H1 (cell line): ENCODE measurements at regions not wholly inside any gene's neighbourhood (a gene's known extent, or its start where the extent isn't known, plus 50 kb on each side); places are given as distances from the start of the nearest gene placed in this dataset.

Source experiments
- CTCF ChIA-PET: fragments of 300-600 bp; sonication (Branson Sonifier 250); formaldehyde crosslinking; loops from one replicate; lab custom pipeline; 2021; ENCODE audit not compliant: partially characterized antibody; lab: Charles Lee
- POLR2A ChIA-PET: fragments of 300-600 bp; sonication (Branson Sonifier 250); formaldehyde crosslinking; loops from one replicate; lab custom pipeline; 2021; ENCODE audit warnings: inconsistent platforms; ENCODE audit not compliant: partially characterized antibody; lab: Charles Lee
- DNase-seq, 2 experiments: peaks; one replicate each; pipeline versions ENCODE4 v3.0.0 to v3.0.0-alpha.2; 2010 to 2022; ENCODE audit warnings: low spot score in 2 of 2, low read depth in 1 of 2, mixed read lengths in 1 of 2
- FAIRE-seq: peaks from 2 replicates; lab custom pipeline; 2011; peaks lifted over from hg19 to GRCh38; lab: Jason Lieb, UNC
- H2AFZ ChIP-seq: 2 replicates; pipeline ENCODE4 v1.8.1; 2012; ENCODE audit warnings: low read length, inconsistent platforms
- H2AK5ac ChIP-seq: 2 replicates; pipeline ENCODE4 v1.6.1; 2013; ENCODE audit warnings: low read depth, low read length
- H2BK120ac ChIP-seq: replicated peaks from 2 replicates; pipeline ENCODE3; 2013; ENCODE audit warnings: low read depth, low read length, inconsistent platforms
- H2BK12ac ChIP-seq: 2 replicates; pipeline ENCODE4 v1.6.1; 2013; ENCODE audit warnings: low read depth, low read length
- H2BK15ac ChIP-seq: 2 replicates; pipeline ENCODE4 v1.6.1; 2013; ENCODE audit warnings: low read length
- H2BK20ac ChIP-seq: 2 replicates; pipeline ENCODE4 v1.6.1; 2013; ENCODE audit warnings: low read length
- H2BK5ac ChIP-seq: 2 replicates; pipeline ENCODE4 v1.6.1; 2013; ENCODE audit warnings: low read depth, low read length
- H3K14ac ChIP-seq: 2 replicates; pipeline ENCODE4 v1.6.1; 2013; ENCODE audit warnings: inconsistent platforms; ENCODE audit not compliant: insufficient read length
- H3K18ac ChIP-seq: 2 replicates; pipeline ENCODE4 v1.6.1; 2013; ENCODE audit warnings: low read length; ENCODE audit errors: extremely low read depth
- H3K23ac ChIP-seq: 2 replicates; pipeline ENCODE4 v1.6.1; 2013; ENCODE audit warnings: inconsistent platforms; ENCODE audit not compliant: insufficient read length
- H3K23me2 ChIP-seq: 2 replicates; pipeline ENCODE4 v1.6.1; 2013; ENCODE audit warnings: low read depth, low read length
- H3K27ac ChIP-seq: 2 replicates; pipeline ENCODE4 v1.6.1; 2011; ENCODE audit warnings: low read depth, low read length, inconsistent platforms
- H3K27me3 ChIP-seq, 4 experiments: replicated peaks in 1 of 4; 1 replicate in 1 of 4; 2 replicates in 3 of 4; pipeline versions ENCODE4 v1.6.1 to v1.8.1; 2011 to 2013; ENCODE audit warnings: low read length in 3 of 4, mild to moderate bottlenecking in 3 of 4, inconsistent platforms in 2 of 4, mixed read lengths in 2 of 4, moderate library complexity in 1 of 4; ENCODE audit not compliant: control insufficient read depth in 3 of 4, insufficient read depth in 3 of 4; ENCODE audit errors: extremely low read depth in 1 of 4
- H3K36me3 ChIP-seq, 4 experiments: 2 replicates each; pipeline versions ENCODE4 v1.6.1 to v1.8.1; 2011 to 2013; ENCODE audit warnings: mild to moderate bottlenecking in 4 of 4, low read length in 3 of 4, moderate library complexity in 2 of 4, control low read depth in 1 of 4, inconsistent platforms in 1 of 4; ENCODE audit not compliant: insufficient read depth in 4 of 4, control insufficient read depth in 2 of 4
- H3K4ac ChIP-seq: replicated peaks from 2 replicates; pipeline ENCODE3; 2013; ENCODE audit warnings: low read length, low read depth, mixed read lengths, inconsistent platforms; ENCODE audit not compliant: insufficient read length
- H3K4me1 ChIP-seq, 4 experiments: replicated peaks in 1 of 4; 1 replicate in 1 of 4; 2 replicates in 3 of 4; pipeline versions ENCODE4 v1.6.1 to v1.8.1; 2011 to 2013; ENCODE audit warnings: low read length in 3 of 4, inconsistent platforms in 2 of 4, mixed read lengths in 1 of 4; ENCODE audit not compliant: insufficient read depth in 4 of 4, control insufficient read depth in 3 of 4
- H3K4me2 ChIP-seq, 2 experiments: 2 replicates each; pipeline versions ENCODE4 v1.6.1 to v1.8.1; 2011 to 2013; ENCODE audit warnings: low read depth in 2 of 2, low read length in 2 of 2, control low read depth in 1 of 2, inconsistent platforms in 1 of 2, mild to moderate bottlenecking in 1 of 2; ENCODE audit not compliant: insufficient read depth in 1 of 2
- H3K4me3 ChIP-seq, 4 experiments: fragments of 200-600, 300-600 bp in 1 of 4; sonication (generic), shearing (Covaris generic), sonication (Bioruptor Twin) in 1 of 4; 2 replicates each; pipeline versions ENCODE4 v1.5.1 to v1.8.1; 2011 to 2016; ENCODE audit warnings: low read length in 4 of 4, low read depth in 3 of 4, control low read depth in 2 of 4, inconsistent platforms in 2 of 4, mild to moderate bottlenecking in 2 of 4, mixed read lengths in 1 of 4, moderate library complexity in 1 of 4; ENCODE audit not compliant: insufficient read depth in 2 of 4; ENCODE audit errors: extremely low read depth in 1 of 4
- H3K56ac ChIP-seq: replicated peaks from 2 replicates; pipeline ENCODE3; 2013; ENCODE audit warnings: low read depth, mild to moderate bottlenecking, mixed read lengths, low read length, inconsistent platforms; ENCODE audit not compliant: insufficient read length
- H3K79me1 ChIP-seq: 2 replicates; pipeline ENCODE4 v1.6.1; 2013; ENCODE audit warnings: low read depth, low read length, control low read depth
- H3K79me2 ChIP-seq, 2 experiments: 2 replicates each; pipeline versions ENCODE4 v1.6.1 to v1.8.1; 2012 to 2013; ENCODE audit warnings: low read length in 2 of 2, mild to moderate bottlenecking in 2 of 2, inconsistent platforms in 1 of 2; ENCODE audit not compliant: insufficient read depth in 2 of 2, control insufficient read depth in 1 of 2
- H3K9ac ChIP-seq, 4 experiments: replicated peaks in 1 of 4; 1 replicate in 1 of 4; 2 replicates in 3 of 4; pipeline versions ENCODE4 v1.6.1 to v1.8.1; 2011 to 2013; ENCODE audit warnings: low read depth in 3 of 4, low read length in 3 of 4, control low read depth in 2 of 4, mild to moderate bottlenecking in 2 of 4, moderate library complexity in 2 of 4, inconsistent platforms in 1 of 4; ENCODE audit errors: extremely low read depth in 1 of 4
- H3K9me3 ChIP-seq, 2 experiments: 2 replicates each; pipeline versions ENCODE4 v1.6.1 to v1.8.1; 2012 to 2013; ENCODE audit warnings: mild to moderate bottlenecking in 2 of 2, moderate library complexity in 2 of 2, control low read depth in 1 of 2, inconsistent platforms in 1 of 2, low read depth in 1 of 2, low read length in 1 of 2, mixed read lengths in 1 of 2; ENCODE audit not compliant: insufficient read depth in 2 of 2
- H4K20me1 ChIP-seq, 2 experiments: replicated peaks in 1 of 2; 2 replicates each; pipeline versions ENCODE3 to v1.8.1; 2011 to 2013; ENCODE audit warnings: inconsistent platforms in 2 of 2, low read length in 2 of 2, mild to moderate bottlenecking in 1 of 2; ENCODE audit not compliant: insufficient read depth in 2 of 2, control insufficient read depth in 1 of 2
- H4K5ac ChIP-seq: 2 replicates; pipeline ENCODE4 v1.6.1; 2013; ENCODE audit warnings: low read length, low read depth, mixed read lengths, inconsistent platforms; ENCODE audit not compliant: insufficient read length
- H4K8ac ChIP-seq: 2 replicates; pipeline ENCODE4 v1.8.0; 2013; ENCODE audit warnings: mild to moderate bottlenecking, moderate library complexity, low read length, inconsistent platforms; ENCODE audit not compliant: insufficient read depth; ENCODE audit errors: extremely low read depth
- H4K91ac ChIP-seq: replicated peaks from 2 replicates; pipeline ENCODE3; 2013; ENCODE audit warnings: low read length, mixed read lengths, inconsistent platforms; ENCODE audit not compliant: insufficient read length
- ATF2 ChIP-seq: IDR thresholded peaks from 2 replicates; pipeline ENCODE4 v1.6.1; 2012; ENCODE audit warnings: low read length, inconsistent platforms
- BRCA1 ChIP-seq: IDR thresholded peaks from 2 replicates; pipeline ENCODE4 v1.6.1; 2012; ENCODE audit warnings: low read depth, low read length, improper control_type of control experiment
- CHD2 ChIP-seq: IDR thresholded peaks from 2 replicates; pipeline ENCODE4 v1.6.1; 2012; ENCODE audit warnings: low read length, improper control_type of control experiment
- CREB1 ChIP-seq: IDR thresholded peaks from 2 replicates; pipeline ENCODE4 v1.6.1; 2012; ENCODE audit warnings: inconsistent platforms
- JUN ChIP-seq: IDR thresholded peaks from 2 replicates; pipeline ENCODE4 v1.6.1; 2011; ENCODE audit warnings: low read depth, mild to moderate bottlenecking, improper control_type of control experiment, low read length
- KDM1A ChIP-seq: fragments of 200-600, 300-600 bp; sonication (generic); IDR thresholded peaks from 2 replicates; pipeline ENCODE4 v1.7.1; 2016; ENCODE audit warnings: mild to moderate bottlenecking, low read length, borderline replicate concordance
- MAX ChIP-seq: IDR thresholded peaks from 2 replicates; pipeline ENCODE4 v1.6.1; 2012; ENCODE audit warnings: inconsistent platforms
- RBBP5 ChIP-seq: IDR thresholded peaks from 2 replicates; pipeline ENCODE4 v1.7.1; 2012; ENCODE audit warnings: low read depth, mild to moderate bottlenecking, inconsistent platforms, low read length, moderate library complexity, borderline replicate concordance
- RFX5 ChIP-seq: IDR thresholded peaks from 2 replicates; pipeline ENCODE4 v1.6.1; 2011; ENCODE audit warnings: low read depth, low read length, improper control_type of control experiment, borderline replicate concordance
- SRF ChIP-seq: IDR thresholded peaks from 2 replicates; pipeline ENCODE4 v1.6.1; 2011; ENCODE audit warnings: mild to moderate bottlenecking, low read depth, low read length, moderate library complexity
- TCF12 ChIP-seq: IDR thresholded peaks from 2 replicates; pipeline ENCODE4 v1.6.1; 2011; ENCODE audit warnings: low read depth, mild to moderate bottlenecking, low read length
- WGBS, 2 experiments: shearing (Covaris generic) in 1 of 2; methylation state at CpG; one replicate each; pipeline versions ENCODE4 v1.1.6 to v1.1.7; 2013 to 2015; ENCODE audit warnings: low lambda C conversion rate in 2 of 2, mixed read lengths in 2 of 2, inconsistent platforms in 1 of 2, low coverage in 1 of 2, missing lambda C conversion rate in 1 of 2; ENCODE audit not compliant: insufficient replicate concordance in 2 of 2, insufficient coverage in 1 of 2, insufficient read length in 1 of 2; ENCODE audit errors: extremely low coverage in 1 of 2, missing lambda C conversion rate in 1 of 2; 5-methylcytosine and 5-hydroxymethylcytosine counted together

- no peak overlapping the region for H4K91ac ChIP-seq
- DNase-seq (no peak), FAIRE-seq (no peak)
- H2BK20ac ChIP-seq = no peak overlapping the region
- H3K4me2 ChIP-seq = no peak overlapping the region
- WGBS, 2 experiments = 89% methylated on average over 3 of the region's 3 CpGs; no CpG with 5 or more reads in 1 of the 2 experiments
- no peak overlapping the region for H4K8ac ChIP-seq
- no peaks in the 10 kb centered on the region for H3K4me1 ChIP-seq
- H2BK5ac ChIP-seq = no peak overlapping the region
- H3K79me2 ChIP-seq = no peaks in the 10 kb centered on the region
- H3K18ac ChIP-seq = no peak overlapping the region
- H2BK120ac ChIP-seq = no peak overlapping the region
- H3K27me3 ChIP-seq = no peaks in the 10 kb centered on the region
- H3K79me1 ChIP-seq = no peaks in the 10 kb centered on the region
- no peak overlapping the region for H3K27ac ChIP-seq
- CTCF ChIA-PET = no interaction called here
- H3K36me3 ChIP-seq = no peaks in the 10 kb centered on the region
- H4K5ac ChIP-seq = no peak overlapping the region
- no peak overlapping the region for H3K9ac ChIP-seq
- H2AK5ac ChIP-seq = no peak overlapping the region
- H2AFZ ChIP-seq = 0 out of 2 replicates have a peak overlapping the region, but pooled peaks have one; percentile 87
- POLR2A ChIA-PET = no interaction called here
- H4K20me1 ChIP-seq = no peaks in the 10 kb centered on the region
- no peaks in the 10 kb centered on the region for H3K23me2 ChIP-seq
- H3K56ac ChIP-seq = no peak overlapping the region
- H3K4me3 ChIP-seq = no peak overlapping the region
- H3K23ac ChIP-seq = no peak overlapping the region
- no peak overlapping the region for H3K14ac ChIP-seq
- no peaks in the 10 kb centered on the region for H3K9me3 ChIP-seq
- H2BK12ac ChIP-seq = no peak overlapping the region
- no peak overlapping the region for H2BK15ac ChIP-seq
- H3K4ac ChIP-seq = no peak overlapping the region
- TF ChIP-seq CHD2 (no peak), BRCA1 (no peak), ATF2 (no peak), RBBP5 (no peak), RFX5 (no peak), MAX (no peak), TCF12 (no peak), CREB1 (no peak), KDM1A (no peak), JUN (no peak), SRF (no peak)
These were observed 273.0 kb downstream of the SLC7A11 start for GRCh38 chr4:137968956-137969678.
